Peyer's patch (tissue), 4 donors: ENCODE measurements at regions not wholly inside any gene's neighbourhood (a gene's known extent, or its start where the extent isn't known, plus 50 kb on each side); places are given as distances from the start of the nearest gene placed in this dataset.

Source experiments
- CTCF ChIP-seq, 6 experiments: fragments of 450-650 bp in 4 of 6; fragments of 200-600 bp in 2 of 6; sonication (generic) in 1 of 6; IDR thresholded peaks; one replicate each; pipeline ENCODE4 v1.5.1; 2017 to 2019; ENCODE audit warnings: antibody characterized with exemption in 6 of 6, mild to moderate bottlenecking in 3 of 6, moderate library complexity in 1 of 6
- POLR2A ChIP-seq, 2 donors: fragments of 450-650 bp; IDR thresholded peaks; one replicate each; pipeline ENCODE4 v1.5.1; 2017; ENCODE audit warnings: antibody characterized with exemption in 2 of 2, mild to moderate bottlenecking in 2 of 2, moderate library complexity in 2 of 2

- TF ChIP-seq CTCF (IDR thresholded peaks at IDR 0.05) (no peak), POLR2A (IDR thresholded peaks at IDR 0.05) (no peak)
Measured at GRCh38 chr12:105469211-105469610, 138.7 kb downstream of the C12orf75 start.
